ENCODE measurements at regions not wholly inside any gene's neighbourhood (a gene's known extent, or its start where the extent isn't known, plus 50 kb on each side); places are given as distances from the start of the nearest gene placed in this dataset.

DNA sequence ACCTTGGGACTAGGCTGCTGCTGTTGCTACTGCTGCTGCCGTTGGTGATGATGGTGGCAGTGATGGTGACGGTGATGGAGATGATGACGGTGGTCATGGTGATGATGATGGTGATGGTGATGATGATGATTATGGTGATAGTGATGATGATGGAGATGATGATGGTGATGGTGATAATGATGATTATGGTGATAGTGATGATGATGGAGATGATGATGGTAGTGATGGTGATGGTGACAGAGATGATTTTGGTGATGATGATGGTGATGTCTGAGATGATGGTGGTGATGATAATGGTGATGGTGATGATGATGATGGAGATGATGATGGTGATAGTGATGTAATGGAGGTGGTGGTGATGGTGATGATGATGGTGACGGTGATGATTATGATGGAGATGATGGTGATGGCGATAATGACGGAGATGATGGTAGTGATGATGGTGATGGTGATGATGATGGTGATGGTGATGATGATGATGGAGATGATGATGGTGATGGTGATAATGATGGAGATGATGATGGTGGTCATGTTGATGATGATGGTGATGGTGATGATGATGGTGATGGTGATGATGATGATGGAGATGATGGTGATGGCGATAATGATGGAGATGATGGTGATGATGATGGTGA lies 156.8 kb upstream of the PWP1 start:
- TF ChIP-seq, protein P1, sequence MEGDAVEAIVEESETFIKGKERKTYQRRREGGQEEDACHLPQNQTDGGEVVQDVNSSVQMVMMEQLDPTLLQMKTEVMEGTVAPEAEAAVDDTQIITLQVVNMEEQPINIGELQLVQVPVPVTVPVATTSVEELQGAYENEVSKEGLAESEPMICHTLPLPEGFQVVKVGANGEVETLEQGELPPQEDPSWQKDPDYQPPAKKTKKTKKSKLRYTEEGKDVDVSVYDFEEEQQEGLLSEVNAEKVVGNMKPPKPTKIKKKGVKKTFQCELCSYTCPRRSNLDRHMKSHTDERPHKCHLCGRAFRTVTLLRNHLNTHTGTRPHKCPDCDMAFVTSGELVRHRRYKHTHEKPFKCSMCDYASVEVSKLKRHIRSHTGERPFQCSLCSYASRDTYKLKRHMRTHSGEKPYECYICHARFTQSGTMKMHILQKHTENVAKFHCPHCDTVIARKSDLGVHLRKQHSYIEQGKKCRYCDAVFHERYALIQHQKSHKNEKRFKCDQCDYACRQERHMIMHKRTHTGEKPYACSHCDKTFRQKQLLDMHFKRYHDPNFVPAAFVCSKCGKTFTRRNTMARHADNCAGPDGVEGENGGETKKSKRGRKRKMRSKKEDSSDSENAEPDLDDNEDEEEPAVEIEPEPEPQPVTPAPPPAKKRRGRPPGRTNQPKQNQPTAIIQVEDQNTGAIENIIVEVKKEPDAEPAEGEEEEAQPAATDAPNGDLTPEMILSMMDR (IDR thresholded peaks at IDR 0.05; ENCODE audit: poor library complexity), result no peak
- TF ChIP-seq EZH2phosphoT487 (IDR thresholded peaks at IDR 0.05; ENCODE audit: low read depth, severe bottlenecking, unreplicated experiment) (no peak), EZH2 (IDR thresholded peaks at IDR 0.05; ENCODE audit: borderline replicate concordance) (no peak)
- H3K36me3 ChIP-seq (replicated peaks; ENCODE audit: insufficient read depth, low read depth), result no peaks in the 10 kb centered on the region
- DNase-seq (ENCODE audit: low spot score), result no peak

DNA sequence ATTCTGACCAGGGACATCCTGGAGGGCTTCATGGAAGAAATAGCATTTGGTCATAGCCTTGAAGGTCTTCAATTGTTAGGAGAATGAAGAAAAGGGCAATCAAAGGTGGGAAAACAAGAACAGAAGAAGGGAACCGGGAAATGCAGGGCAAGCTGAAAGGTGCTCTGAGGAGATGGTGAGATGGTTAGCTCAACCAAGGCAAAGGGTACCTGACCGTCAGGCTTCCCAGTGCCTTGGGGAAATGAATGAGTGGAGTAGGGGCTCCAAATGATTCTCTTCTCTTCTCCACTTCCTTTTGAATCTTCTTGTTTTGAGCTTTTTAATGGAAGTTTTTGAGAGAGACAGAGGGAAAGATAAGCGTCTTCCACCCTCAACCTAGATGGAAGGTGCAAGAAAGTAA lies 155.6 kb upstream of the PWP1 start:
- peaks cover 3% of the 10 kb centered on the region for H3K9me3 ChIP-seq (ENCODE audit: low read depth)
- no peaks in the 10 kb centered on the region for H3K4me1 ChIP-seq (ENCODE audit: insufficient read depth)
- H3K79me2 ChIP-seq, result no peaks in the 10 kb centered on the region
- no peaks in the 10 kb centered on the region for H3K27me3 ChIP-seq
- no peaks in the 10 kb centered on the region for H3K36me3 ChIP-seq (replicated peaks; ENCODE audit: insufficient read depth, low read depth)
- TF ChIP-seq, protein P1 (IDR thresholded peaks at IDR 0.05; ENCODE audit: poor library complexity), result no peak
- TF ChIP-seq EZH2phosphoT487 (IDR thresholded peaks at IDR 0.05; ENCODE audit: low read depth, severe bottlenecking, unreplicated experiment) (no peak), EZH2 (IDR thresholded peaks at IDR 0.05; ENCODE audit: borderline replicate concordance) (no peak)
- DNase-seq (ENCODE audit: low spot score), result no peak
- no peak overlapping the region for H2AFZ ChIP-seq
- H3K4me2 ChIP-seq, result no peak overlapping the region
- H3K9me2 ChIP-seq (replicated peaks; ENCODE audit: insufficient read depth), result no peaks in the 10 kb centered on the region
- no peak overlapping the region for H3K4me3 ChIP-seq
- no peaks in the 10 kb centered on the region for H4K20me1 ChIP-seq (ENCODE audit: insufficient read depth, poor library complexity, severe bottlenecking)
- no peak overlapping the region for H3K27ac ChIP-seq
- WGBS (ENCODE audit: low lambda C conversion rate, missing lambda C conversion rate), result 97% methylated on average over 3 of the region's 3 CpGs

More for the DNA sequence above, 156.8 kb upstream of the PWP1 start:
- Histone ChIP-seq H4K20me1 (ENCODE audit: insufficient read depth, poor library complexity, severe bottlenecking) (no peaks in the 10 kb centered on the region), H2AFZ (no peak overlapping the region), H3K4me3 (no peak overlapping the region), H3K4me2 (no peak overlapping the region), H3K79me2 (no peaks in the 10 kb centered on the region), H3K27ac (no peak overlapping the region), H3K9me2 (replicated peaks; ENCODE audit: insufficient read depth) (no peaks in the 10 kb centered on the region), H3K27me3 (no peaks in the 10 kb centered on the region), H3K9me3 (ENCODE audit: low read depth) (peaks cover 3% of the 10 kb centered on the region), H3K4me1 (ENCODE audit: insufficient read depth) (no peaks in the 10 kb centered on the region)
- WGBS (ENCODE audit: low lambda C conversion rate, missing lambda C conversion rate), result 97% methylated on average over 7 of the region's 7 CpGs

DNA sequence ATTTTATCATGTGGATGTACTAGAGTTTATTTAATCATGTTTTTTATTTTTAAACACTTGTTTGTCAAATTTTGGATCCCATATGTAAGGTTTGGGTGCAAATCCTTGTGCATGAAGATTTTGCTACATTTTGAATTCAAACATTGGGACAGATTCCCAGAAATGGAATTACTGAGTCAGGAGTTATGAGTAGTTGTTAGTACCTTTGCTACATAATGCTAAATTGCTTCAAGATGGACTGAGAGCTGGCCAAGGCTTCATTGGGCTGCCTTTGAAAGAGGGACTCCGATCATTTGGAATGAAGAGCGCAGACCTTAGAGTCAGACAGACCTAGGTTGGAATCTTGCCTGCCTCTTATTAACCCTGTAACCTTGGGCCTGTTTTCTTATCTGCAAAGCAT lies 154.9 kb upstream of the PWP1 start:
- Histone ChIP-seq H3K27ac (no peak overlapping the region), H3K36me3 (replicated peaks; ENCODE audit: insufficient read depth, low read depth) (no peaks in the 10 kb centered on the region), H2AFZ (no peak overlapping the region), H3K79me2 (no peaks in the 10 kb centered on the region), H3K4me2 (no peak overlapping the region), H3K9me3 (ENCODE audit: low read depth) (peaks cover 3% of the 10 kb centered on the region), H3K27me3 (no peaks in the 10 kb centered on the region), H4K20me1 (ENCODE audit: insufficient read depth, poor library complexity, severe bottlenecking) (no peaks in the 10 kb centered on the region), H3K9me2 (replicated peaks; ENCODE audit: insufficient read depth) (no peaks in the 10 kb centered on the region), H3K4me3 (no peak overlapping the region), H3K4me1 (ENCODE audit: insufficient read depth) (no peaks in the 10 kb centered on the region)
- 75% methylated on average over 2 of the region's 2 CpGs for WGBS (ENCODE audit: low lambda C conversion rate, missing lambda C conversion rate)
- DNase-seq (ENCODE audit: low spot score), result no peak
- TF ChIP-seq EZH2phosphoT487 (IDR thresholded peaks at IDR 0.05; ENCODE audit: low read depth, severe bottlenecking, unreplicated experiment), result no peak
- TF ChIP-seq, protein P1 (IDR thresholded peaks at IDR 0.05; ENCODE audit: poor library complexity), result no peak
- TF ChIP-seq EZH2 (IDR thresholded peaks at IDR 0.05; ENCODE audit: borderline replicate concordance), result no peak
